ENCODE measurements at regions not wholly inside any gene's neighbourhood (a gene's known extent, or its start where the extent isn't known, plus 50 kb on each side); places are given as distances from the start of the nearest gene placed in this dataset.
"Not testable (repeated sequence)": the region's sequence is repeated elsewhere in the genome, so short reads cannot be mapped to it uniquely, and the experiment has no call there.

DNA sequence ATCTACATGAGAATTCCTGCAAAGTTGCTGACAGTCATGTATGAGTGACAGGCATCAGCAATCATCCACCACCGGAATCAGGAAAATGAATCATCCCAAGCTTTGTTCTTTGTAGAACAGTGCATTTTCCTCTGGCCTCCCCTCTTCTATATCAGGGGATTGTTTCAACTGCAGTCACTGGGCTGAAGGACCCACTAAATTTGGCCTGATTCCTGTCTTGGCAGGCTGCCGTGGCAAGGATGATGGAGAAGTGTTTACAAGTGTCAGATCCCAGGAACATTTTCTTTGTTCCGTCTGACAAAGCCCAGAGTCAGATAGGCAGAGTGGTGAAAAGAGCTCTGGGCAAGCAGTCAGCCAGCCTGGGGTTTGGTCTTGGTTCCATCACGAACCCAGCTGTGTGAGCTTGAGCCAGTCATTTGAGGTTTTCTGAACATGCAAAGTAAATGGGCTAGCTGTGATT, 175.1 kb upstream of the TSC22D2 start:
- no peaks in the 10 kb centered on the region for H4K20me1 ChIP-seq (ENCODE audit: insufficient read depth)
- peak; percentile 65 for DNase-seq

DNA sequence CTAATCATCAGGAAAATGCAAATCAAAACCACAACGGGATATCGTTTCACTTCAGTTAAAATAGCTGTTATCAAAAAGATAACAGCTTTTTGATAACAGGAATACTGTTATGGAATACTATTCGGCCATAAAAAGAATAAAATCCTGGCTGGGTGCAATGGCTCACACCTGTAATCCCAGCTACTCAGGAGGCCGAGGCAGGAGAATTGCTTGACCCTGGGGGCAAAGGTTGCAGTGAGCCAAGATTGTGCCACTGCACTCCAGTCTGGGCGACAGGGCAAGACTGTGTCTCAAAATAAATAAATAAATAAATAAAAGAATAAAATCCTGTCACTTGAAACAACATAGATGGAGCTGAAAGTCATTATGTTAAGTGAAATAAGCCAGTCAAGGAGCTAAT, 178.1 kb upstream of the TSC22D2 start:
- in situ Hi-C loops (cut with MboI): no loop called here
- H3K4me2 ChIP-seq (ENCODE audit: unreplicated experiment): no peak overlapping the region

More for the DNA sequence above, 175.1 kb upstream of the TSC22D2 start:
- Histone ChIP-seq H3K36me3 (ENCODE audit: low read depth) (no peaks in the 10 kb centered on the region), H3K27ac (peak overlapping the region; percentile 32), H2AFZ (peak overlapping the region; percentile 45), H3K9me2 (ENCODE audit: insufficient read depth) (no peaks in the 10 kb centered on the region), H3K9ac (no peak overlapping the region), H3K4me1 (ENCODE audit: insufficient read depth) (peaks cover 42% of the 10 kb centered on the region), H3K9me3 (ENCODE audit: low read depth) (no peaks in the 10 kb centered on the region), H3K4me2 (ENCODE audit: unreplicated experiment) (peak overlapping the region; percentile 25), H3K79me2 (ENCODE audit: insufficient read depth) (no peaks in the 10 kb centered on the region), H3K27me3 (replicated peaks; ENCODE audit: insufficient read depth) (no peaks in the 10 kb centered on the region), H3K4me3 (no peak overlapping the region), H3F3A (ENCODE audit: insufficient read depth) (peaks cover 42% of the 10 kb centered on the region)
- TF ChIP-seq EZH2 (IDR thresholded peaks at IDR 0.05; ENCODE audit: insufficient read depth, poor library complexity, severe bottlenecking): no peak
- TF ChIP-seq EZH2phosphoT487 (IDR thresholded peaks at IDR 0.05; ENCODE audit: insufficient read depth, low read depth): no peak
- WGBS, 2 experiments (ENCODE audit: low coverage in 1 of 2, low lambda C conversion rate in 2 of 2, missing lambda C conversion rate in 2 of 2): 9% methylated on average over 4 of the region's 4 CpGs
- in situ Hi-C loops (cut with MboI): no loop called here

DNA sequence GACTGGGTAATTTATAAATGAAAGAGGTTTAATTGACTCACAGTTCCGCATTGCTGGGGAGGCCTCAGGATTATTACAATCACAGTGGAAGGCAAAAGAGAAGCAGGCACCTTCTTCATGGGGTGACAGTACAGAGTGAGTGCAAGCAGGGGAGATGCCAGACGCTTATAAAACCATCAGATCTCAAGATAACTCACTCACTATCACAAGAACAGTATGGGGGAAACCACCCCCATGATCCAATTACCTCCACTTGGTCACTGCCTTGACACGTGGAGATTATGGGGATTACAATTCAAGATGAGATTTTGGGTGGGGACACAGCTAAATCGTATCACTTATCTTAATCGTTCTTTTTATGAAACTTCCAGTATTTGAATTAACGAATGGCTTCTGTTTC, 179.5 kb upstream of the TSC22D2 start:
- H2AFZ ChIP-seq; H3K79me2 ChIP-seq (ENCODE audit: insufficient read depth); H3K9me2 ChIP-seq (ENCODE audit: insufficient read depth); H4K20me1 ChIP-seq (ENCODE audit: insufficient read depth); H3K27me3 ChIP-seq (replicated peaks; ENCODE audit: insufficient read depth); H3K27ac ChIP-seq; H3K4me3 ChIP-seq; H3K36me3 ChIP-seq (ENCODE audit: low read depth); H3K4me1 ChIP-seq (ENCODE audit: insufficient read depth); H3K4me2 ChIP-seq (ENCODE audit: unreplicated experiment); H3K9me3 ChIP-seq (ENCODE audit: low read depth); H3F3A ChIP-seq (ENCODE audit: insufficient read depth); DNase-seq; H3K9ac ChIP-seq: not testable (repeated sequence)
- in situ Hi-C loops (cut with MboI): loop anchor here (5.0 to 10.0 kb wide), 2 partner anchors 186 to 269 kb away; no protein-coding TSS in a partner anchor
- WGBS, 2 experiments (ENCODE audit: low coverage in 1 of 2, low lambda C conversion rate in 2 of 2, missing lambda C conversion rate in 2 of 2): 92 to 95% methylated on average over 6 of the region's 6 CpGs

More for the DNA sequence above, 178.1 kb upstream of the TSC22D2 start:
- H3K4me1 ChIP-seq (ENCODE audit: insufficient read depth): peaks cover 14% of the 10 kb centered on the region
- H3K36me3 ChIP-seq (ENCODE audit: low read depth): no peaks in the 10 kb centered on the region
- peaks cover 12% of the 10 kb centered on the region; the same call in 1 of the 2 replicates for H3F3A ChIP-seq (ENCODE audit: insufficient read depth)
- H2AFZ ChIP-seq: no peak overlapping the region
- 0 out of 2 replicates have a peak, but pooled peaks cover 4% of the 10 kb centered on the region for H3K79me2 ChIP-seq (ENCODE audit: insufficient read depth)
- H3K4me3 ChIP-seq: no peak overlapping the region
- H3K27me3 ChIP-seq (replicated peaks; ENCODE audit: insufficient read depth): no peaks in the 10 kb centered on the region
- no peak for TF ChIP-seq EZH2 (IDR thresholded peaks at IDR 0.05; ENCODE audit: insufficient read depth, poor library complexity, severe bottlenecking)
- TF ChIP-seq EZH2phosphoT487 (IDR thresholded peaks at IDR 0.05; ENCODE audit: insufficient read depth, low read depth): no peak
- no peaks in the 10 kb centered on the region for H4K20me1 ChIP-seq (ENCODE audit: insufficient read depth)
- no peaks in the 10 kb centered on the region for H3K9me2 ChIP-seq (ENCODE audit: insufficient read depth)
- 91 to 95% methylated on average over 5 of the region's 5 CpGs for WGBS, 2 experiments (ENCODE audit: low coverage in 1 of 2, low lambda C conversion rate in 2 of 2, missing lambda C conversion rate in 2 of 2)
- H3K27ac ChIP-seq: no peak overlapping the region
- H3K9ac ChIP-seq: no peak overlapping the region
- DNase-seq: no peak
- H3K9me3 ChIP-seq (ENCODE audit: low read depth): no peaks in the 10 kb centered on the region

DNA sequence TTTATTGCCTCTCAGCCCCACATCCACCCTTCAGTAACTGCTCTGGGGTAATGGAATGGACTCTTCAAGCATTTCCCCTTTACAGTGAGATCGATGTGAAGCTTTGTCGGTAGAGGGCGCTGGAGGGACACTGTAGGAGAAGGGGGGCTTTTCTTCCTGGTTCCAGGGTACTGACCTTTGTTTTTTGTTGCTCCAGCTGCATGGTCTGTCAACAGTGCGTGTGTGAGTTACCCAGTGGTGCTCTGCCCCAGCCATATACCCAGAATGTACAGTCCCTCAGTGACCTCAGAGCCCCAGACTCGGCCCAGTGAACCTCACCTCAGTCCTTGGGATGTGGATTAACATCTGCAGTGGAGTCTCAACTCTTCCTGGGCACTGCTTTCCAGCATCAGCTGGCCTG, 180.3 kb upstream of the TSC22D2 start:
- no peak overlapping the region for H3K9ac ChIP-seq
- peaks cover 1% of the 10 kb centered on the region for H3K4me1 ChIP-seq (ENCODE audit: insufficient read depth)
- DNase-seq: peak; percentile 71
- WGBS, 2 experiments (ENCODE audit: low coverage in 1 of 2, low lambda C conversion rate in 2 of 2, missing lambda C conversion rate in 2 of 2): 56 to 60% methylated on average over 5 of the region's 5 CpGs
- H3K79me2 ChIP-seq (ENCODE audit: insufficient read depth): 0 out of 2 replicates have a peak, but pooled peaks cover 4% of the 10 kb centered on the region
- no peak for TF ChIP-seq EZH2phosphoT487 (IDR thresholded peaks at IDR 0.05; ENCODE audit: insufficient read depth, low read depth)
- TF ChIP-seq EZH2 (IDR thresholded peaks at IDR 0.05; ENCODE audit: insufficient read depth, poor library complexity, severe bottlenecking): no peak
- H3K4me2 ChIP-seq (ENCODE audit: unreplicated experiment): no peak overlapping the region
- H3F3A ChIP-seq (ENCODE audit: insufficient read depth): no peaks in the 10 kb centered on the region
- no peaks in the 10 kb centered on the region for H3K27me3 ChIP-seq (replicated peaks; ENCODE audit: insufficient read depth)
- H2AFZ ChIP-seq: no peak overlapping the region
- H3K27ac ChIP-seq: no peak overlapping the region
- no peaks in the 10 kb centered on the region for H3K9me3 ChIP-seq (ENCODE audit: low read depth)
- no peaks in the 10 kb centered on the region for H3K9me2 ChIP-seq (ENCODE audit: insufficient read depth)
- H3K4me3 ChIP-seq: no peak overlapping the region
- in situ Hi-C loops (cut with MboI): loop anchor here (5.0 to 10.0 kb wide), 2 partner anchors 187 to 269 kb away; no protein-coding TSS in a partner anchor
- H3K36me3 ChIP-seq (ENCODE audit: low read depth): no peaks in the 10 kb centered on the region
- H4K20me1 ChIP-seq (ENCODE audit: insufficient read depth): no peaks in the 10 kb centered on the region

DNA sequence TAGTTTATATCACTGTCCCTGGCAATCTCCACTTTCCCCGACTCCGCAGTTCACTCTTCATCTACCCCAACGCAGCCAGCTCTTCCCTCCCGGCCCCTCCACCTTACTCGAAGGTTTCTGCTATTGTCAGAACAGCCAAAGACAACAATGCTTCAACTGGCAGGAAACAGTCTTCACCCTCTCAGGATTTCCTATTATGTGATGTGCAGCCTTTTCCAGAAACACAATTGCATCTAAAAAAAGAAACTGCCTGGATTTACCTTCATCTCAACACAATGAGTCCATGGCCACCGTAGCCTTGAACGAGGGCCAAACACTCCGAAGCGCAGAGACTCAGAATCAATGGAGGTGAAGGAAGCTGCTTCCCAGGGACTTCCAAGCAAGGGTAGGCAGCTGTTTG, 182.1 kb upstream of the TSC22D2 start:
- H3K4me1 ChIP-seq (ENCODE audit: insufficient read depth): no peaks in the 10 kb centered on the region
- in situ Hi-C loops (cut with MboI): loop anchor here (5.0 to 10.0 kb wide), 2 partner anchors 189 to 271 kb away; no protein-coding TSS in a partner anchor
- H3K4me2 ChIP-seq (ENCODE audit: unreplicated experiment): no peak overlapping the region
- no peaks in the 10 kb centered on the region for H3F3A ChIP-seq (ENCODE audit: insufficient read depth)
- H3K9ac ChIP-seq: no peak overlapping the region
- H2AFZ ChIP-seq: no peak overlapping the region
- H3K9me3 ChIP-seq (ENCODE audit: low read depth): no peaks in the 10 kb centered on the region
- H3K4me3 ChIP-seq: no peak overlapping the region
- H3K36me3 ChIP-seq (ENCODE audit: low read depth): no peaks in the 10 kb centered on the region
- no peak for DNase-seq
- TF ChIP-seq EZH2phosphoT487 (IDR thresholded peaks at IDR 0.05; ENCODE audit: insufficient read depth, low read depth) (no peak), EZH2 (IDR thresholded peaks at IDR 0.05; ENCODE audit: insufficient read depth, poor library complexity, severe bottlenecking) (no peak)
- 0 out of 2 replicates have a peak, but pooled peaks cover 4% of the 10 kb centered on the region for H3K79me2 ChIP-seq (ENCODE audit: insufficient read depth)
- H3K9me2 ChIP-seq (ENCODE audit: insufficient read depth): no peaks in the 10 kb centered on the region
- H3K27ac ChIP-seq: no peak overlapping the region
- H4K20me1 ChIP-seq (ENCODE audit: insufficient read depth): no peaks in the 10 kb centered on the region
- WGBS, 2 experiments (ENCODE audit: low coverage in 1 of 2, low lambda C conversion rate in 2 of 2, missing lambda C conversion rate in 2 of 2): 67 to 79% methylated on average over 9 of the region's 9 CpGs
- H3K27me3 ChIP-seq (replicated peaks; ENCODE audit: insufficient read depth): no peaks in the 10 kb centered on the region
